H9 (cell line): ENCODE measurements at regions not wholly inside any gene's neighbourhood (a gene's known extent, or its start where the extent isn't known, plus 50 kb on each side); places are given as distances from the start of the nearest gene placed in this dataset.

Source experiments
- DNase-seq: peaks from one replicate; pipeline ENCODE4 v3.0.0-alpha.2; 2017
- H2AFZ ChIP-seq: one replicate; pipeline ENCODE4 v1.6.1; 2013; ENCODE audit warnings: mild to moderate bottlenecking, low read length, control low read depth, moderate library complexity
- H2AK5ac ChIP-seq: 2 replicates; pipeline ENCODE4 v1.6.1; 2013; ENCODE audit warnings: low read length, control low read depth, mixed read lengths; ENCODE audit not compliant: insufficient read length
- H2BK120ac ChIP-seq: one replicate; pipeline ENCODE4 v1.6.1; 2013; ENCODE audit warnings: low read depth, mild to moderate bottlenecking, low read length, control low read depth, inconsistent platforms; ENCODE audit not compliant: poor library complexity, severe bottlenecking
- H2BK12ac ChIP-seq: 2 replicates; pipeline ENCODE4 v1.6.1; 2013; ENCODE audit warnings: low read length, control low read depth, mixed read lengths, low read depth; ENCODE audit not compliant: insufficient read length
- H2BK15ac ChIP-seq: 2 replicates; pipeline ENCODE4 v1.6.1; 2013; ENCODE audit warnings: low read depth, low read length, control low read depth
- H2BK20ac ChIP-seq: one replicate; pipeline ENCODE4 v1.6.1; 2013; ENCODE audit warnings: low read depth, mild to moderate bottlenecking, low read length, control low read depth, inconsistent platforms; ENCODE audit not compliant: poor library complexity, severe bottlenecking
- H2BK5ac ChIP-seq: 2 replicates; pipeline ENCODE4 v1.6.1; 2013; ENCODE audit warnings: low read length, control low read depth, mixed read lengths; ENCODE audit not compliant: insufficient read length
- H3K14ac ChIP-seq: 2 replicates; pipeline ENCODE4 v1.6.1; 2013; ENCODE audit warnings: low read length, control low read depth; ENCODE audit not compliant: insufficient read depth
- H3K18ac ChIP-seq: 2 replicates; pipeline ENCODE4 v1.6.1; 2013; ENCODE audit warnings: low read depth, mild to moderate bottlenecking, mixed read lengths, low read length, control low read depth; ENCODE audit not compliant: insufficient read length
- H3K23ac ChIP-seq: 2 replicates; pipeline ENCODE4 v1.6.1; 2013; ENCODE audit warnings: low read length, control low read depth, mixed read lengths, low read depth; ENCODE audit not compliant: insufficient read length
- H3K23me2 ChIP-seq: 2 replicates; pipeline ENCODE4 v1.6.1; 2013; ENCODE audit warnings: low read depth, mild to moderate bottlenecking, mixed read lengths, low read length, control low read depth; ENCODE audit not compliant: insufficient read length, poor library complexity, severe bottlenecking
- H3K27ac ChIP-seq: 2 replicates; pipeline ENCODE4 v1.5.1; 2013; ENCODE audit warnings: low read length, control low read depth, mixed read lengths, low read depth; ENCODE audit not compliant: insufficient read length
- H3K27me3 ChIP-seq: 2 replicates; pipeline ENCODE4 v1.6.1; 2013; ENCODE audit warnings: low read length, control low read depth, inconsistent platforms; ENCODE audit not compliant: insufficient read depth
- H3K4ac ChIP-seq: 2 replicates; pipeline ENCODE4 v1.6.1; 2013; ENCODE audit warnings: low read depth, mild to moderate bottlenecking, control low read depth, inconsistent platforms, low read length, moderate library complexity
- H3K4me1 ChIP-seq: 2 replicates; pipeline ENCODE4 v1.6.1; 2013; ENCODE audit warnings: low read length, control low read depth, inconsistent platforms; ENCODE audit not compliant: insufficient read depth
- H3K4me2 ChIP-seq: 2 replicates; pipeline ENCODE4 v1.6.1; 2013; ENCODE audit warnings: low read length, control low read depth, mixed read lengths; ENCODE audit not compliant: insufficient read length, insufficient read depth
- H3K56ac ChIP-seq: 2 replicates; pipeline ENCODE4 v1.6.1; 2013; ENCODE audit warnings: low read depth, mild to moderate bottlenecking, mixed read lengths, low read length, control low read depth; ENCODE audit not compliant: insufficient read length
- H3K79me1 ChIP-seq: 2 replicates; pipeline ENCODE4 v1.6.1; 2013; ENCODE audit warnings: low read depth, mild to moderate bottlenecking, moderate library complexity, low read length, control low read depth, inconsistent platforms; ENCODE audit not compliant: insufficient read depth, poor library complexity, severe bottlenecking
- H3K79me2 ChIP-seq: 2 replicates; pipeline ENCODE4 v1.6.1; 2013; ENCODE audit warnings: low read length, control low read depth, inconsistent platforms; ENCODE audit not compliant: insufficient read depth
- H3K9ac ChIP-seq: 2 replicates; pipeline ENCODE4 v1.6.1; 2013; ENCODE audit warnings: low read length, control low read depth, mixed read lengths; ENCODE audit not compliant: insufficient read length; ENCODE audit errors: extremely low read depth
- H3K9me3 ChIP-seq: one replicate; pipeline ENCODE4 v1.6.1; 2013; ENCODE audit warnings: low read depth, low read length, inconsistent platforms; ENCODE audit not compliant: control insufficient read depth
- H3T11ph ChIP-seq: one replicate; pipeline ENCODE4 v1.6.1; 2013; ENCODE audit warnings: mild to moderate bottlenecking, low read length, control low read depth, inconsistent platforms
- H4K20me1 ChIP-seq: one replicate; pipeline ENCODE4 v1.6.1; 2013; ENCODE audit not compliant: control insufficient read depth, insufficient read length, insufficient read depth
- H4K5ac ChIP-seq: 2 replicates; pipeline ENCODE4 v1.6.1; 2013; ENCODE audit warnings: low read depth, mild to moderate bottlenecking, mixed read lengths, low read length, control low read depth; ENCODE audit not compliant: insufficient read length
- H4K8ac ChIP-seq: replicated peaks from 2 replicates; pipeline ENCODE4 v1.6.1; 2013; ENCODE audit warnings: low read length, control low read depth, mixed read lengths, low read depth; ENCODE audit not compliant: insufficient read length
- H4K91ac ChIP-seq: 2 replicates; pipeline ENCODE4 v1.6.1; 2013; ENCODE audit warnings: low read depth, mild to moderate bottlenecking, moderate library complexity, mixed read lengths, low read length, control low read depth; ENCODE audit not compliant: insufficient read length
- H3K27ac Mint-ChIP-seq, 3 experiments: 2 replicates in 2 of 3; 3 replicates in 1 of 3; pipeline ENCODE4 v1.8.0; 2020 to 2021; ENCODE audit warnings: mixed read lengths in 3 of 3, mild to moderate bottlenecking in 1 of 3, moderate library complexity in 1 of 3
- H3K27me3 Mint-ChIP-seq: 2 replicates; pipeline ENCODE4 v1.8.0; 2021; ENCODE audit warnings: low read depth, mild to moderate bottlenecking, moderate library complexity, mixed read lengths
- H3K36me3 Mint-ChIP-seq, 3 experiments: 2 replicates in 2 of 3; 3 replicates in 1 of 3; pipeline ENCODE4 v1.8.0; 2020 to 2021; ENCODE audit warnings: low read depth in 3 of 3, mixed read lengths in 3 of 3; ENCODE audit not compliant: insufficient read depth in 1 of 3
- H3K4me1 Mint-ChIP-seq, 2 experiments: 2 replicates each; pipeline ENCODE4 v1.8.0; 2020; ENCODE audit warnings: mixed read lengths in 2 of 2
- H3K4me3 Mint-ChIP-seq, 2 experiments: 2 replicates in 1 of 2; 3 replicates in 1 of 2; pipeline ENCODE4 v1.8.0; 2020 to 2021; ENCODE audit warnings: mild to moderate bottlenecking in 2 of 2, mixed read lengths in 2 of 2, moderate library complexity in 1 of 2
- H3K9me3 Mint-ChIP-seq, 2 experiments: 2 replicates in 1 of 2; 3 replicates in 1 of 2; pipeline ENCODE4 v1.8.0; 2020; ENCODE audit warnings: mild to moderate bottlenecking in 2 of 2, mixed read lengths in 2 of 2, moderate library complexity in 1 of 2
- CTCF ChIP-seq: fragments of 200-600 bp; sonication (generic); conservative IDR thresholded peaks from 3 replicates; pipeline ENCODE4 v1.8.0; 2021; ENCODE audit warnings: antibody characterized with exemption, mild to moderate bottlenecking

GRCh38 chr15:38733331-38733730, 168.7 kb upstream of the RASGRP1 start:
- Histone ChIP-seq H4K5ac (no peak overlapping the region), H3K23ac (no peak overlapping the region), H4K91ac (no peak overlapping the region), H3K4me2 (no peak overlapping the region), H3K79me2 (no peaks in the 10 kb centered on the region), H2BK15ac (no peak overlapping the region), H4K20me1 (no peaks in the 10 kb centered on the region), H2AK5ac (no peak overlapping the region), H2BK20ac (no peak overlapping the region), H3K4me1 (no peaks in the 10 kb centered on the region), H3K18ac (no peak overlapping the region), H3K9me3 (no peaks in the 10 kb centered on the region), H3T11ph (no peak overlapping the region), H2BK5ac (no peak overlapping the region), H3K14ac (no peak overlapping the region), H3K27me3 (no peaks in the 10 kb centered on the region), H4K8ac (no peak overlapping the region), H2BK12ac (no peak overlapping the region), H2BK120ac (no peak overlapping the region), H3K23me2 (no peaks in the 10 kb centered on the region), H3K27ac (no peak overlapping the region), H2AFZ (no peak overlapping the region), H3K79me1 (no peaks in the 10 kb centered on the region), H3K9ac (no peak overlapping the region), H3K4ac (no peak overlapping the region), H3K56ac (no peak overlapping the region)
- H3K9me3 Mint-ChIP-seq, result peaks cover 0 to 3% of the 10 kb centered on the region in 2 experiments; a peak in 3 of 5 replicates
- peaks cover 0 to 7% (median 3%) of the 10 kb centered on the region in 3 experiments; a peak in 3 of 7 replicates for H3K36me3 Mint-ChIP-seq
- H3K27ac Mint-ChIP-seq, result no peak overlapping the region
- no peak overlapping the region for H3K4me3 Mint-ChIP-seq
- DNase-seq, result no peak
- TF ChIP-seq CTCF, result no peak
- no peaks in the 10 kb centered on the region for H3K4me1 Mint-ChIP-seq
- peaks cover 2% of the 10 kb centered on the region; the same call in 1 of the 2 replicates for H3K27me3 Mint-ChIP-seq
